Ammon's horn (tissue), 1 donor: ENCODE measurements at regions not wholly inside any gene's neighbourhood (a gene's known extent, or its start where the extent isn't known, plus 50 kb on each side); places are given as distances from the start of the nearest gene placed in this dataset.
"Not testable (repeated sequence)": the region's sequence is repeated elsewhere in the genome, so short reads cannot be mapped to it uniquely, and the experiment has no call there.

Source experiments
- DNase-seq: peaks from one replicate; pipeline ENCODE4 v3.0.0-alpha.2; 2016; ENCODE audit warnings: low spot score

DNA sequence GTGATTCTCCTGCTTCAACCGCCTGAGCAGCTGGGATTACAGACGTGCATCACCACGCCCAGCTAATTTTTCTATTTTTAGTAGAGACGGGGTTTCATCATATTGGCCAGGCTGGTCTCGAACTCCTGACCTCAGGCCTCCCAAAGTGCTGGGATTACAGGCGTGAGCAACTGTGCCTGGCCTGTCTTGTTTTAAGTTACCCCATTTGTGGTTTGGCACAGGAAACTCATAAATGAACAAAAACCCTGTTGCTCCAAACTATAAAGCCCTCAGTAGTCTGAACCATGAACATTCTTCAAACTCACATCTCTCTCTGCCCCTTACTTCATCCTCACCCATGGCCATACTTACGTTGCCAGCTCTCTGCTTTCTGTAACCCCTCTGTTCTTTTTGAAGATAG, 61.7 kb downstream of the RHOU start:
- DNase-seq, result not testable (repeated sequence)

DNA sequence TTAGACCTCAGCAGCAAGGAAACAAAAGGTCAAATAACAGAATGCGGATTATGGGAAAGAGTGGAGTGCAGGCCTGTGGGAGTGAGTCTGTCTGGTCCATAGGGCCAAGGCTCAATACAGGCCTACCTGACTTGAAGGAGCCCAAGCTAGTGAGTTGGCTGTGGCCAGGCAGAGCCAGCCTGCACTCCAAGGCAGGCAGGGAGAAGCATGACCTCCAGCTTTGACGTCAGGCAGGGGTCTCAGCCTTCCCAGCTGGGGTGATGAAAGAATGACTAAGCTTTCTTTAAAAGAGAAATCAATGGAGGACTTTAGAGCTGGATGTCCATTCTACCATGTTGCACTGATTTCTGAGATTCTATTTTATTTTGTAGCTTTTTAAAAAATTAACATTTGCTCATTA, 62.8 kb downstream of the RHOU start:
- DNase-seq, result no peak

DNA sequence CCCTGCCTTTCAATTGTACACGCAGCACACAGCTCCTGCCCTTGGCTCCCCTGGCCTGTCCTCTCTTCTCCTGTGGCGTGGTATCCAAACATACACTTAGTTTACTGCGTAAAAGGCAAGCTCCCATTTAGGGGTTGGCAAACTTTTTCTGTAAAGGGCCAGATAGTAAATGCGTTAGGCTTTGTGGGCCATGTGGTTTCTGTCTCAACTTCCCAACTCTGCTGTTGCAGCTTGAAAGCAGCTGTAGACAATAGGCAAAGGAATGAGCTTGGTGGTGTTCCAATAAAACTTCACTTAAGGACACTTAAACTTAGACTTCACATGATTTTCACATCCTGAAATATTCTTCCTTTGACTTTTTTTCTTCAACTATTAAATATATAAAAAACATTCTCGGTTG, 63.3 kb downstream of the RHOU start:
- DNase-seq, result no peak

DNA sequence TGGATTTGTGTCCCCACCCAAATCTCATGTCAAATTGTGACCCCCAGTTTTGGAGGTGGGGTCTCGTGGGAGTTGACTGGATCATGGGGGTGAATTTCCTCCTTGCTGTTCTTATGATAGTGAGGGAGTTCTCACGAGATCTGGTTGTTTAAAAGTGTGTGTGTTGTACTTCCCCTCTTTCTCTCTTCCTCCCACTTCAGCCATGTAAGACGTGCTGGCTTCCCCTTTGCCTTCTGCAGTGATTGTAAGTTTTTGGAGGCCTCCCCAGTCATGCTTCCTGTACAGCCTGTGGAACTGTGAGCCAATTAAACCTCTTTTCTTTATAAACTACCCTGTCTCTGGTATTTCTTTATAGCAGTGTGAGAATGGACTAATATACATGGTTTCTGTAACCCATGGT, 64.6 kb downstream of the RHOU start:
- DNase-seq, result no peak

DNA sequence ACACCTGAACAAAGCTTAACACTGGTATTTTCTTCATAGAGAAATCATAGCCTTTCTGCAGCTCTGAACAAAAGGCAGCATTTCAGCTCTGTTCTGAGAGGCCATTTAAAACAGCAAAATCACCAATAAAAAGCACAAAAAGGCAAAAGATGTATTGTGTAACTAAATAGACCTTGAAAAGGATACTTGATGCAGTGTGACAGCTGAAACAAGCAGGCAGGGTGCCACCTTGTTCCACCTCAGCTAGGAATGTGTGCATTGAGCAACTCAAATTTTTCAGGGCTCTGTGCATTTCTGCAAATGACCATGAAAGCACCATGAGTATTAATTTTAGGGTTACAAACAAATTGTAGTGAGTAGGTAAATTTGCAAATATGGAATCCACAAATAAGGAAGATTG, 65.8 kb downstream of the RHOU start:
- DNase-seq, result no peak

DNA sequence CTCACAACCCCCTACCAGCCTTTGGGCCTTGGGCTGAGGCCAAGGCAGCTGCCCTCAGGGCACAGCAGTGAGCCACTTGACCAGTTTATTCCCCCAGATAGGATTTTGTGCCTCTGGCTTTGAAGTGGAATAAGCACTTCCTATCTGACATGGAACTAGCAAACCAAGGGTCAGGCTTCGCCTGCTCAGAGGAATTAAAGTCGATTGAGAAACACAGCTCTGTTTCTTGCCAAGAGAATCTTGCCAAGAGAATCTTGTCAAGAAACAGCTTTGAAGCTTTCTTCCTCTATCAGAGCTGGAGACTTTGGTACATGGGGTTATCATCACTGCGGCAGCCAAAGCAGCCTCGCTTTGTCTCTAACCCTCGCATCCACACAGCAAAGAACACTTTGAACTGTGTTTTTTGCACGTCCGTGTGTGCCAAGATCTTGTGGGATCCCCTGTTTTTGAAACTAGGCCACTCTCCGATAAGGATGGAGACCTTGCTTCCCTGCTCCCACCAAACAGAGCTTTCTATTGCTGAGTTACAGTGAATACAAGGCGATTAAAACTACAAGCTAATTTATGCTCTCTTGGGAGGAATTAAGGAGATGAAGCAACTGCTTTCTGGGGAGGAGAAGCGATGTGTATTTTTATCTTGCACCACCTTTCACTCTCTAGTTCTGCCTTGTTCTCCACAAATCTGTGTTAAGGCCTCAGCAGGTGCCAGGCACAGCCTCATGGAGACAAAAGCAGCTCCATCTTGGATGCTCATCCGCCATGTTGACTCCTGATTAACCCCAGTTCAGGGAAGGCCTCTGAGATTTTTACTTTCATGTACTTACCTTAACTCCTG, 67.3 kb downstream of the RHOU start:
- DNase-seq, result peak; percentile 39

DNA sequence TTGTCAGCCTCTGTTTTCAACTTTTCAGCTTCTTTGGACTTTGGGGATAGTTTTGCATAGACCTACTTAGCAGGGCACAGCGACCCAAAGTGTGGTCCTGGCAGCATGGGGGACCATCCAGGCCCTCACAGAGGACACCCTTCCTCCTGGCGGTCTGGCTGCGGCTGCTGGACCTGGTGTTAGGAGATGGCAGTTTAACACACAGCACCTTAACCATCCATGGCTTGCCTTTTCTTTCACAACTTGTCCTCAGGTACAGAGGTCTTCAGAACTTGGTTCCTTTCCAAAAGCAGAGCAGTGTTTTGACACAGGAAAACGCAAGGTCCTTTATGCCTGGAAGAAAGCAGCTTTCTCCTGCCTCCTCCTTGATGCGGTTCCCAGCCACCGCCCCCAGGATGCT, 68.1 kb downstream of the RHOU start:
- DNase-seq, result no peak

DNA sequence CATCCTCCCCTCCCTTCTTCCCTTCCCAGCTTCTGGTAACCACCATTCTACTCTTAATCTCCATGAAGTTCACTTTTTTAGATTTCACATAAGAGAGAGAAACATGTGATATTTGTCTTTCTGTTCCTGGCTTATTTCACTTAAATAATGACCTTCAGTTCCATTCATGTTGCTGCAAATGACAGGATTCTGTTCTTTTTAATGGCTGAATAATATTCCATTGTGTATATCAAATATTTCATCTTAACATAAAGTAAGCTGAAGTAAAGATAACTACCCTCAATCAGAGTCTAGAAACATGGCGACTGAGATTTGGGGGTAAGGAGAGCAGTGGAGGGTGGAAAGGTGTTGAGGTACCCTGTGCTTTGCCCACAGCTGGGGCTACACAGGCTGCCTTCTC, 68.9 kb downstream of the RHOU start:
- DNase-seq, result no peak

DNA sequence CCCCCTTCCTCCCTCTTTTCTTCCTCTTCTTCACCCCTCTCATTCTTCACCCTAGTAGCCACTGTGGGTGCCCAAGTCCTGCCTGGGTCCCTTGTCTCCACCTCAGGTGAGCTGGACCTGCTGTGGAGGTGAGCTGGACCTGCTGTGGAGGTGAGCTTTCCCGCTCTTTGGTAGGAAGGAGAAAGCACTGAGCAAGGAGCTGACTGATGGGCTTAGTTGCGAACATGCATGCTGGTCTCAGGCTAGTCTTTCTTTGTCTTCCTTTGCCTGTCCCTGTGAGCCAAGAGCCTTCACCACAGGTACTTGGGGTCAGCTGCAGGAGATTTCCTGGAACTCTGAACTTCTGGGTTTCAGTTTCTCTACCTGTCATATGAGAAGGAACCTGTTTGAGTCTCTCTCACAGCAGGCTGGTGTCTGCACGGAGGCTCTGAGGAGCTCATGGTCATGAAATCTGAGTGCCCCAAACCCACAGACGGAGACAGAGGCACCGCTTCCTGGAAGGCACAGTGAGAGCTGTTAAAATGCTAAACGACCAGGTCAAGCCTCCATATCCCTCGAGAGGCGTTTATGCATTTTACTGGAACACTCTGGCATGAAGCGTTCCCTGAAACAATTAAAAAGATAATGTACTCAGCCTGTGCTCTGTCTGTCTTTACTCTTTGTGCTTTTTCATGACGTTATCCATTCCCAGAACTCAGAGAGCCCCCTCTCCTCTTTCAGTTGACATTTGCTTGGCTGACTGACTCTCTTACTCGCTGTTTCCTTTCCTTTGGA, 69.5 kb downstream of the RHOU start:
- DNase-seq, result no peak

DNA sequence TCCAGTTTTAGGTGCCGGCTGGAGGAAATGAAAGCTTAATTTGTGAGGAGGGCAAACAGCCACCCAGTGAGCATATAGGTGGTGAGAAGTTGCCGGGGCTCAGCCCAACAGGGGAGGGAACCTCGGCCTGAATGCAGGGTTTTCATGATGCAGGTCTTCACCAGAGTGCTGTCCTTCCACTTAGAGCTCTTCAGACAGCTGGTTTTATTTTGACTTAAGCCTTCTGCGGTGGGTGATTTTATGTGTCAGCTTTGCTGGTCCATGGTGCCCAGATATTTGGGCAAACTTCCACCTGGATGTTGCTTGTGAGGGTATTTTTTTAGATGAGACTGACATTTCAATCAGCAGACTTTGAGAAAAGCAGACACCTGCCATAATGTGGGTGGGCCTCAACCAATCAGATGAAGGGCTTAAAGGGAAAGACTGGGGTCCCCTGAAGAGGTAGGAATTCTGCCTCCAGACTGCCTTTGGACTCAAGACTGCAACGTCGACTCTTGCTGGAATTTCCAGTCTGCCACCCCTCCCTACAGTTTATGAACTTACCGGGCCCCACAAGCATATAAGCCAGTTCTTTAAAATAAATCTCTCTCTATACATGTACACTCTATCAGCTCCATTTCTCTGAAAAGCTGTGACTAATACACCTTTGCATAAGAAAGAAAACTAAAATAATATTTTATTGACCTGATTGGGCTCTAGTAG, 72.8 kb downstream of the RHOU start:
- no peak for DNase-seq

DNA sequence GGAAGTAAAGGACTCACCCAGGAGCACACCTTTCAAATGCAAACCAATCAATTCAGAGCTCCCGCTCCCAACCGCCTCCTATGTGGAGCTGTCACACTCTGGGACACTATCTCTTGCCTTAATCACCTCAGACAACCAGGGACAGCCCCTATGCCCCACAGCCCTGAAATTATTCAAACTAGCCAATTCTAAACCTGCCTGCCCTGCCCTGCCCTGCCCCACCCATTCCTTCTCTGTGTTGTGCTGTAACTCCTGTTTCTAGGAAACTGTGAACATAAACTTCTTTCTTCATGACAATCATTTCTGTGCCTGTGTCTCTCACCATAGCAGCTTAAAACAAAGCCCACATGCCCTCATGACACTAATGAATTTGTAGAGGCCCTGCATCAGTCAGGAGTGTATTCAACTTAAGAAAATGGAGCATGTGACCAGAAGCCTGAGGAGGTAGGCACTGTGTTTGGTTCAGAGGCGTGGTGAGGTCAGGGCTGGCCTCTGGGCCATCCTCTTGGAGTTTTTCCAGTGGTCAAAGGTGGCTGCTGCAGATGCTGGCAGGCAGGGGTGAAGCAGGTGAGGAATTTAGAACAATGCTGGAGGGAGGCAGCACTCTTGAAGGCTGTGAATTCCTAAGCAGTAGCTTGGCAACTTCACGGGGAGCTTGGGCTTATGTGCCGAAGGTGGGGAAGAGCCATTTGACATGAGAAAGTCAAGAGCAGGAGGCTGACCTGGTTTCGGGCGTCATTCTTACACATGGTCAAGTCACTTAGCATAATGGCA, 74.5 kb downstream of the RHOU start:
- no peak for DNase-seq

DNA sequence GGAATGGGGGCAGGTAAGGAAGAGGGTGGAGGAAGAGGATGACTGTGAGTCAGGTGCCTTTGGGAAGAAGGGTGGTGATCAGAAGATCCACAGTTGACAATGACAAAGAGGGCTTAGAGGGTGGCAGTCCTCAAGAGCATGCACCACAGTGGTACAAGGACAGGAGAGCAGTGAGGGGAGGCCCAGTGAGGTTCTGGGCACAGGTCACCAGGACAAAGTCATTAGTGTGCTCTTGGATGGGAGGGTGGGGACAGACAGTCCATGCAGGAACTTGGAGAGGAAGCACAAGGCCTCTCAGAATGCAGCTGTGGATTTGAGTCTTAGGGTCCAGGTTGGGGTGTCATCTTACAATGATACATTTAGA, 75.1 kb downstream of the RHOU start:
- DNase-seq, result no peak

DNA sequence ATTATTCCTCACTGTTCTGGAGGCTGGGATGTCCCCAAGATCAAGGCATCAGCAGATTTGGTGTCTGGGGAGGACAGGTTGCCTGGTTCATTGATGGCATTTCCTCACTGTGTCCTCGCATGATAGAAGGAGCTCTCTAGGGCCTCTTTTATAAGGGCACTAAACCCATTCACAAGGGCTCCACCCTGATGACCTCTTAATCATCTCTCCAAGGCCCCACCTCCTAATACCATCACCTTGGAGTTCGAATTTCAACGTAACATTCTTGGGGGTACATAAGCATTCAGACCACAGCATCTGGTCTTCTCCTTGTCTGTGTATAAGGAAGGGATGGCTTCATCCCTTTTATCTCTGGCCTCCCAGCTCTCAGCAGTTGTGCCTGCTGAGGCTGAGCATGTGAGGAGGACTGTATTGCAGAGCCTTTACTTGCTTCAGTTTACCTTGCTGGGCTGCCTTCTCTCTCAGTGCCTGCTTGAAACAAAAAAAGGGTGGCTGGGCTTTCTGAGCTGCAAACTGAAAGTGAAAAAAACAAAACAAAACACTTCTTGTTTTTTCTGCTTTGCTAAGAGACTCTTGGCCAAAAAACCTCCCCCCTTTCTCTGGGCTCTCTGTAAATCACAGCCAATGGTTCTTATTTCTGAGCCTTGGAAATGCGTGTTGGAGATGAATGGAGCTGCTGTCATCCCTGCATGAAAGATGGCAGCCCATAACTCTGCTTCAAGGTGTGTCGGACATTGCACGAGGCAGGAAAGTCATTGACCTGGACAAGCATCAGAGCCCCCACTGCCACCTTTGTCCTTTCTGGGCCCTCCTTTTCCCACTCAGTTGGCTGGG, 75.8 kb downstream of the RHOU start:
- peak; percentile 47 for DNase-seq

DNA sequence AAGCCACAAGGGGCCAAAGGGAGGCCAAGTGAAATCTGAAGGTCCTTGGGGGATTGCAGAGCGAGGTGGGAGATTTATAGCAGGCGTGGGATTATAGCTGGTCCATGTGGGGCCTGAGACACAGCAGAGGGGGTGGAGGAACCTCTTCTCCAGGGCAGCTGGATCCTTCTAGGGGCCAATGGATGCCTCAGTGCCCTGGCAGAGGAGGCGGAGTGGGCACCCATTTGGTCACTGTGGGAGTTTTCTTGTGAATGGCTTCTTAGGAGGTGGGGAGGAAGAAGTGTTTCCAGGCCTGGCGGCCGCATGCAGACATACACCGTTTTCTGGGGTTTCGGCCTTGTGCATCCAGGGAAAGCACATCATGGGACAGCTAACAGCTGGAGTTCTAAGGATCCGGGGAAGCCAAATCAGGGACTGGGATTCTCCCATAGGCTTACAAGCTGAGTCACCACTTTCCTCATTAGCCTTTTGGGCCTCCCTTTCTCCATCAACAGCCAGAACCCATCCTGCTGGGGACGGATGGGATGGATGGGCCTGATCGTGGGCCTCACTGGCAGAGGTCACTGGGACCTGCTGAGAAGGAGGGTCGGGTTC, 76.5 kb downstream of the RHOU start:
- DNase-seq, result no peak

DNA sequence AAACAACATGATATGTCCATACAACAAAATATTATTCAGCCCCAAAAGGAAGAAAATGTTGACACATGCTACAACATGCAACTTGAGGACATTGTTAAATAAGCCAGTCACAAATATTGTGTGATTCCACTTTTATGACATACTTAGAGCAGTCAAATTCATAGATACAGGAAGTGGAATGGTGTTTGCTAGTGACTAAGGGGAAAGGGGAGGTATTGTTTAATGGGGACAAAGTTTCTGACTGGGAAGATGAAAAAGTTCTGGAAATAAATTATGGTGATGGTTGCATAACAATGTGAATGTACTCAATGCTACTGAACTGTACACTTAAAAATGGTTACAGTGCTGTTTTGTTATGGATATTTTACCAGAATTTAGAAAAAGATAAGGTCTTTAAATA, 77.7 kb downstream of the RHOU start:
- DNase-seq, result no peak

DNA sequence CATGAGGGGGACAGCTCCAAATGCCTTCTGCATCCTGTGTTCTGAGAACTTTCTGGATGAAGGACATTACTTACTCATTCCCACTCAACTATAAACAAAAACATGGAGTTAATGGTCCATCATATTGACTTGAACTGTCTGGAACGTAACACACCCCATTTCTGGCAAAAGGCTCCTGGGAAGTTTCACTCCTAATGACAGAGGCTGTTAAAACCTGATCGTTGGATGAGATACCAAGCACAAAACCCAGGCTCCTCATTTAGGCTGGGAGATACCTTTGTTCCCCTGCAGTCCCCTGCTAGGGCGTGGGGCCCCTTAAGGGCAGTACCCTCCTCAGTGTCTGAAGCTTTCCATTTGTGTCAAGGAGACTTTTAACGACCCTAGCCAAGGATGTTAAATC, 78.9 kb downstream of the RHOU start:
- DNase-seq, result no peak

DNA sequence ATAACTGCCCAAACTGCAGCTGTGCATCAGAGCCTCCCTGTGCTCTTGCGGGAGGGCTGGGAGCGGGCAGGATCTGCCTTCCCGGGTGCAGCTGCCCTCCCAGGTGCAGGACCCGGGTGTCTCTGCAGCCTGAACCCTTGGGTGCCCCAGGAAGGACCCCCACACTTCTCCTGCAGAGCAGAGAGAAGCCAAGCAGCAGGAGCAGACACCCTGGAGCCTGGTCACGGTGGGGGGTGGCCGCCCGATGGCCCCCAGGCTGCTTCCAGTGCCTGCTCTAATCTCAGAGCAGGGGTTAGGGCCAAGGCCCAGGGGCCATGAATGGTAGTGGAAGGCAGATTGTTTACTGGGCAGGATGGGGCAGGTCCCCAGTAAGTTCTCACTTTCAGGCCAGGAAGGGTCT, 83.0 kb downstream of the RHOU start:
- no peak for DNase-seq

DNA sequence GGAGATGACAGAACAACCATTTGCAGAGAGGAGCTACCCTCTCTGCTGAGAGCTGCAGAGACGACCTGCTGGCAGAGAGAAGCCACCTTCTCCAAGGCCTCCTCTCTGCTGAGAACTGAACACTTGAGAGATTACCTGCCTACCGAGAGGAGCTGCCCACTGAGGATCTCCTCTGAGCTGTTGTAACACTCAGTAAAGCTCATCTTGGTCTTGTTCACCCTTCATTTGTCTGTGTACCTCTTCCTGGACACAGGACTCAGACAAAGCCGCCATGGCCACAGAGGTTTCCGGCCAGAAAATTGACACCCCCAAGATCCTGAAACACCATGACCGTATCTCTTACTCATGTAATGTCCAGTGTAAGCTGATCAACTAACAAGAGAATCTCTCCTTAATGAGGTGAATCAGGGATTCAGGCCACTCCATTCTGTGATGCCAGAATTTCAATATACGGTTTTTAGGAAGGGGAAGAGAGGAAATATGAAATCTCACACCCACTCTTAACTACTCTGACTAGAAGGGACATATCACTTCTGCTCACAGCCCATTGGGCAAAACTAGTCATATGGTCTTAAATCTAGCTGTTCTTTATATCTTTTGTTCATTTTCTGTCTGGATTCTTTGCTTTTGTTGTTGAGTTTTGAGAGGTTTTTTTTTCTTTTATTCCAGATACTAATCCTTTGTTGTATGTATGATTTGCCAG, 83.8 kb downstream of the RHOU start:
- no peak for DNase-seq

DNA sequence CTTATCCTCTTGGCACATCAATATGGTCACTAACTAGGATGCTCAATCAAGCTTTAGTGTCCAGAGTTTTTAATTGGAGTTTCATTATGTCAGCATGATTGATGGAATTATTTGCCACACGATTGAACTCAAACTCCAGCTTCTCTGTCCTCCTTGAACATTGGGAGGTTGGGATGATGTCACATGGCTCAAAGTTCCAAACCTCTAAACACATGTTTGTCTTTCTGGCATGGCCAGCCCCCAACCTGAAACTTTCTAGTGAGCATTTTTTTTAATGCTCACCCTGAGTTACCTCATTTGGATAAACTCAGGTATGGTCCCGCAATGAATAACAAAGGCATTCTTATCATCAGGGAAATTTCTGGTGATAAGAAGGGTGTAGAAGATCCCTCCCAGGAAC, 86.0 kb downstream of the RHOU start:
- DNase-seq, result no peak

DNA sequence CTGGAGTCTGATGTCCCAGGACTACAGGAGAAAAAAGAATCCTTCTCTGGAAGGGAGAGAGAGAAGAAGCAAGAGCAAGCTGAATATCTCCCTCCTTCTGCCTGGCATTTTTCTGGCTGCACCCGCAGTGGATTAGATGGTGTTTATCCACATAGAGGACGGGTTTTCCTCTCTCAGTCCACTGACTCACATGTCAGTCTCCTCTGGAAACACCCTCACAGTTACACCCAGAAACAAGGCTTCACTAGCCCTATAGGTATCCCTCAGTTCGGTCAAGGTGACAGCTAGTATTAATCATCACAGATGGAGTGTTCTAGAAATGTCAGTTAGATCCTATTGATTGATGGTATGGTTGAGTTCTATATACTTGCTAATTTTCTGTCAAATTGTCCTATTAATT, 87.9 kb downstream of the RHOU start:
- no peak for DNase-seq
